ENCODE measurements at regions not wholly inside any gene's neighbourhood (a gene's known extent, or its start where the extent isn't known, plus 50 kb on each side); places are given as distances from the start of the nearest gene placed in this dataset.

GRCh38 chr1:229726061-229726460 is 100.0 kb downstream of the URB2 start:
- POLR2A ChIA-PET: no interaction called here
- Histone ChIP-seq H3K4me1 (no peaks in the 10 kb centered on the region), H3K9me3 (peaks cover 19% of the 10 kb centered on the region; the same call in 2 of the 3 replicates), H3K27ac (no peak overlapping the region), H3K4me3 (no peak overlapping the region), H3K4me2 (no peak overlapping the region)
- no peak for FAIRE-seq
- no peak for TF ChIP-seq BHLHE40 (IDR thresholded peaks at IDR 0.05; ENCODE audit: low read depth, low read length)
- TF ChIP-seq POLR2AphosphoS2 (conservative IDR thresholded peaks at IDR 0.05; ENCODE audit: low read length): no peak
- no peak for TF ChIP-seq MYC (IDR thresholded peaks at IDR 0.05; ENCODE audit: borderline replicate concordance, low read length)
- no peak for TF ChIP-seq SMC3 (IDR thresholded peaks at IDR 0.05)
- no peak for TF ChIP-seq FOSB (CRISPR knock-in tag; IDR thresholded peaks at IDR 0.05)
- no peak for TF ChIP-seq TFCP2L1 (CRISPR knock-in tag; IDR thresholded peaks at IDR 0.05)
- no peak for TF ChIP-seq PBX3 (IDR thresholded peaks at IDR 0.05)
- no peak for TF ChIP-seq RAD21 (conservative IDR thresholded peaks at IDR 0.05 in 1 of 2, IDR thresholded peaks at IDR 0.05 in 1 of 2)
- TF ChIP-seq JUNB (IDR thresholded peaks at IDR 0.05): no peak
- TF ChIP-seq ZC3H11A (IDR thresholded peaks at IDR 0.05): no peak
- no peak for TF ChIP-seq REST (IDR thresholded peaks at IDR 0.05)
- TF ChIP-seq HOXB5 (CRISPR knock-in tag; IDR thresholded peaks at IDR 0.05): no peak
- TF ChIP-seq RCOR1 (IDR thresholded peaks at IDR 0.05; ENCODE audit: low read depth, low read length): no peak
- TF ChIP-seq ZFP36 (IDR thresholded peaks at IDR 0.05; ENCODE audit: borderline replicate concordance, partially characterized antibody): no peak
- TF ChIP-seq RARB (CRISPR knock-in tag; IDR thresholded peaks at IDR 0.05): no peak
- no peak for TF ChIP-seq MAZ (IDR thresholded peaks at IDR 0.05; ENCODE audit: borderline replicate concordance, low read depth, low read length)
- no peak for TF ChIP-seq EP300 (IDR thresholded peaks at IDR 0.05)
- TF ChIP-seq HEYL (CRISPR knock-in tag; IDR thresholded peaks at IDR 0.05): no peak
- no peak for TF ChIP-seq RFX5 (IDR thresholded peaks at IDR 0.05)
- no peak for ATAC-seq
- DNase-seq (ENCODE audit: low read depth in 1 of 2, low spot score in 1 of 2): no peak
- CTCF ChIA-PET: no interaction called here
- WGBS (ENCODE audit: missing lambda C conversion rate): 6% methylated on average over 3 of the region's 3 CpGs

GRCh38 chr1:229729916-229730315 is 103.9 kb downstream of the URB2 start:
- H3K4me3 ChIP-seq: no peak overlapping the region
- DNase-seq (ENCODE audit: low read depth in 1 of 2, low spot score in 1 of 2) (no peak), FAIRE-seq (no peak), ATAC-seq (no peak)
- no peak overlapping the region for H3K4me2 ChIP-seq
- H3K27ac ChIP-seq: no peak overlapping the region
- H3K9me3 ChIP-seq: no peaks in the 10 kb centered on the region; the same call in 2 of the 3 replicates
- ChIA-PET POLR2A (no interaction called here), CTCF (interaction anchor here (0.6 to 1.0 kb wide), 2 partner anchors 14 to 580 kb away, joined by 3 to 4 read pairs; no protein-coding TSS in a partner anchor)
- TF ChIP-seq ATOH8 (CRISPR knock-in tag; IDR thresholded peaks at IDR 0.05; ENCODE audit: low read depth) (no peak), FOXS1 (CRISPR knock-in tag; IDR thresholded peaks at IDR 0.05) (no peak), RNF2 (IDR thresholded peaks at IDR 0.05; ENCODE audit: borderline replicate concordance, low read depth) (no peak), CHD2 (IDR thresholded peaks at IDR 0.05; ENCODE audit: low read length, partially characterized antibody) (no peak), REST (IDR thresholded peaks at IDR 0.05) (no peak), RAD21 (conservative IDR thresholded peaks at IDR 0.05 in 1 of 2, IDR thresholded peaks at IDR 0.05 in 1 of 2) (no peak), NR3C1 (IDR thresholded peaks at IDR 0.05) (no peak), HMGXB4 (CRISPR knock-in tag; IDR thresholded peaks at IDR 0.05; ENCODE audit: borderline replicate concordance) (no peak), HES2 (IDR thresholded peaks at IDR 0.05) (no peak), FOSL2 (IDR thresholded peaks at IDR 0.05) (no peak), FOSL2 (CRISPR knock-in tag; IDR thresholded peaks at IDR 0.05) (no peak), ZFP36 (IDR thresholded peaks at IDR 0.05; ENCODE audit: borderline replicate concordance, partially characterized antibody) (no peak), POLR2AphosphoS2 (conservative IDR thresholded peaks at IDR 0.05; ENCODE audit: low read length) (no peak)
- no peaks in the 10 kb centered on the region for H3K4me1 ChIP-seq
